LoVo (cell line): ENCODE measurements at regions not wholly inside any gene's neighbourhood (a gene's known extent, or its start where the extent isn't known, plus 50 kb on each side); places are given as distances from the start of the nearest gene placed in this dataset.

Experiments used
- DNase-seq: peaks from one replicate; pipeline ENCODE4 v3.0.0-alpha.2; 2016; ENCODE audit warnings: low spot score

DNA sequence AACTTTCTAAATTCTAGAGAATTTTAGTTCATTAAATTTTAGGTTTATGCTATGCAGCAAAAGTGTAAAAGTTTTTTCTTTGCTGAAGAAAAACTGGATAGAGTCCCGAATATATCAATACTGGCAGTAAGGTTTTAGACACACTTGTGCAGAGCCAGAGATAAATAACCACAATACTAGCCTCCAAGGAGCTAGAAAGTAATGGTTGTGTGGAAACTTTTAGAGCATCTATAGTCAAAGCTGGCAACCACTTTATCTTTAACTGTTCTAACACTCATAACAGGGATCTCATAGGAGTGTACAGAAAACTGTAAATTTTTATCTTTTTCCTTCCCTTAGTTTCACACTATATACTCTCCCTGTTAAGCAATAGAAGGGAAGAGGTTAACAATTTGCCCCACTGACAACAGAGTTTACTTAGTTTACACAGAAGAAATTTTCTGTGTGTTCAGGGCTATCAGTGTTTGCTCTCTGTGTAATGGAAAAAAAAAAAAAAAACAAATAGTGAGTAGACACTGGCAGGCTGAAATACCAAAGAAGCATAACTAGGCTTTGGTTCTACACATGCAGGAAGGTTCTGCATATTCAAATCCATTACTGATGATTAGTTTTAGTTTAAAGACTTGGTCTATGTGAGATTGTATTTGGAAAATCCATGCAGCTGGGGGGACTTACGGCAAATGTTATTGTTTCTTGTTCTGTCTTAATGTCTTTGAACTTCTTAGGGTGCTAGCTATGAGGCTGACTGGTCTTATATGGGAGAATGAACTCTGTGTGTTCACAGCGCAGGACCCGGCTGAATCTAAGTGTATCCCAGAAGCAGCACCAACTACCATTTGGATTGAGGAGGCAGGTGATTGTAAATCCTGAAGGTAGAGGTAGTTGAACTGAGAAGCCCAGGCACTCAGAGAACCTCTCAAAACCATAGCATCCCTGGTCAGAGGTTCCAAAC, 187.6 kb downstream of the PCSK1 start:
- DNase-seq = no peak

DNA sequence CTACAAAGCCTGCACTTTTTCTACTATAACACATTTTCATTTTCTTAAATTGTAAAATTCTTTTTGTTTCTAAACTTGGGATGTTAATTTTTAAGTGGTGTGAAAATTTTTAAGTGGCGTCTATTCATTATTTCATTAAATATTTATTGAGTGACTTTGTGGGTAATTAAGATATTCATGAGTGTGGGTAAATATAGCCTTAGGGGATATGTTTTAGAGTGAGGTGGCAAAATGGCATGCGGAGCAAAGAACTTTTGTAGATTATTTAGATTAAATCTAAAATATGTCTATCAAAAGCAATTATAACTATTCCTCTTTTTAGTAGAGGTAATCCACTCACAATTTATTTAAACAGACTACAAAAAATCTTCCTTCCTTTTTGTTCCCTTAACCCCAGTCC, 188.4 kb downstream of the PCSK1 start:
- DNase-seq = no peak

DNA sequence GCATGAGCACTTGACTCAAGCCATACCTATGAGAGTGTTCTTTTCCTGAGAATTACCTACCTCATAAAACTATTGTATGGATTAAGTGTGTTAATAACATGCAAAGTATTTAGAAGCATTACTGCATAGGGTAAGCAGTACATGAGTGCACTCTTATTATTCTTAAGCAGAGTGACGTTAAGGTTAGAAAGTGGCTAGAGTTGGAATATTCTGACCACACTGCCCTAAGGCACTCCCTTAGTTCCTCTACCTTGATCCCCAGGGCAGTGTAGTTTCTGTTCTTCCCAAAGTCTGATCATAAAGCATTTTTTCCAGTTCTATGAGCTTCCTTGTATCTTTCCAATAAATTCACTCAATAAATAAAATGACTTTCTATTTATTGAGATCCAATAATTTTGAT, 189.2 kb downstream of the PCSK1 start:
- no peak for DNase-seq

GRCh38 chr5:96243203-96243602, 189.8 kb downstream of the PCSK1 start:
- DNase-seq = no peak

DNA sequence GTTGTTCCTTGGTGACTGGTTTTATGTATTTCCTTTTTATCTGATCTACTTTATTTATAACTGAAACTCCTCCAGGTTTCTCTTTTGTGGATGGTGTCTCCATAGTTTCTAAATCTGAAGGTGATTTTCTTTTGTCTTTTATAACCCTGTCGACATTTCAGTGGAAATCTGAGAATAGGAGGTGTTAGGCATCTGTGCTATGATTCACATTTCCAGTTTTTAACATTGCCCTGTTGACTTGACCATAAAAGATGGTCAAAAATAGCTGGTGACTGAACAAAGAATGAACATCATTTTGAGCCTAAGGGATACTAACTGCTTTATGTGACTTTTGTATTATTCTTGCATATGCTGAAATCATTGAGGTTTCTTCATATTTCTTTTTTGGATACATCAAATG, 190.5 kb downstream of the PCSK1 start:
- no peak for DNase-seq

- DNase-seq = no peak
Observed at GRCh38 chr5:96236831-96237230, 196.2 kb downstream of the PCSK1 start.

DNA sequence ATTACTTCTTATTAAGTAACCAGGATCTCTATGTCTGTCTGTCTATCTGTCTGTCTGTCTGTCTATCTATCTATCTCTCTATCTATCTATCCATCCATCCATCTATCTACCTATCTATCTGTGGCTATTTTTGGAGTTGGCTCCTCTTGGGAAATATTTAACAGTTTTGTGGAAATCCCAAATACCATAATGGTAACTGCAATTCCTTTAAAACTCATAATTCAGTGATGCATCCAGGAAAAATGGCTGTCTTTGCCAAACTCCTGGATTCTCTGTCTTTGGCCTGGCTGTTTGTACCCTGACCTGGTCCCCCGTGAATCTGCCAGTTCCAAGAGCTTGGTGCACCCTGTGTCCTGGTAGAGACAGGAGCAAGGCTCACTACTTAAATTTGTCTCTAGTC, 197.0 kb downstream of the PCSK1 start:
- DNase-seq = no peak

DNA sequence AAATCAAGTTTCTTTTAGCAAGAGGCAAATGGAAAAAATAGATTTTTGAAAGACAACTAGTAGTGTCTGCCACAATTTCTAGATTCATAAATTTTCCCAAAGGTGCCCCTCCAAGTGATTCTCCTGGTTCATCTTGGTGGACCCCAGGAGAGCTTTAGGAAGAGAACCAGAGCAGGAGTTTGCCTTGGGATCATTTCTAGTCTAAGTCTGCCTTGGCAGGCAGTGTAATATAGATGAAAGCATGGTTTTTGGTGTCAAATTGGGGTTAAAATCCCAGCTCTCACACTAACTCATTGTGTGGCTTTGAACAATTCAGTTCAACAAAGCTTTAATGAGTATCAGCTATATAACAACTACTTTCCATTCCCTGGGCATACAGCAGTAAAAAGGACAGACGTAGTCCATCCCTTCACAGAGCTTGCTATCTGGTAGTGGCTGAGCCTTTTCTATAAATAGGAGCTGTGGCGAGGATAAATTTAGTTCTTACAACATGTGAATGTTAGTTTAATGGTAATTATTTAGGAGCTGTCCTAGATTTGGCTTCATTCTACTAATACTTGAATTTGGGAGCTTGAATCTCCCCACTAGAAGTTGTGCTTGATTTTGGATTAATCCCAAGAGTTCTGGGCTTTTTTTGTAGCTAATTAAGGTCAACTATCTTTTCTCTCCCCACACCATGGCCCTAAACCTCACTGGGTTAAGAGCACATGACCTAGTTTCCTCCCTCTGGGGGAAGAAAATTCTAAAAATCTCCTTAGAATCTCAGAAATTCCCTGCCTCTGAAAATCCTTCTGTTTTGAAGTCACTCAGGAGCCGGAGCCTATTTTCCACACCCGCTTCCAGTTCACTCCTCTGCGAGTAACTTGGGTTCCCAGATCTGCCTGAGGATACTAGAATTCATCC, 197.8 kb downstream of the PCSK1 start:
- no peak for DNase-seq

DNA sequence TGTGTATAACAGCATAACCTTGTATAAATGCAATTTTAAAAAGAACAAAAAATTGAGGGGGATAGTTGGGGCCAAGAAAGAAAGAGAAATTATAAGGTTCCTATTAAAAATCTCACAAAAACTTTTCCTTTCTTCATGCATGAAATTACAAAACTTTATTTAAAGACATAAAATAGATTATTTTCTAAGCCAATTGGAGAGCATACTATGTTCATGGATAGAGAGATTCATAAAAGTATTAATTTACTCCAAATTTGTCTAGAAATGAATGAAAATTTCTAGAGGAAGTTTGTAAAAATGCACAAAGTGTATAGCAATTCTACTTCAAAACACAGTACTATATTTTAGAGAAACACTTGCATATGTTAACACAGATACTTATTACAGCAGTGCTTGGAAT, 200.4 kb downstream of the PCSK1 start:
- DNase-seq = no peak

GRCh38 chr5:96229188-96229587, 203.9 kb downstream of the PCSK1 start:
- no peak for DNase-seq

DNA sequence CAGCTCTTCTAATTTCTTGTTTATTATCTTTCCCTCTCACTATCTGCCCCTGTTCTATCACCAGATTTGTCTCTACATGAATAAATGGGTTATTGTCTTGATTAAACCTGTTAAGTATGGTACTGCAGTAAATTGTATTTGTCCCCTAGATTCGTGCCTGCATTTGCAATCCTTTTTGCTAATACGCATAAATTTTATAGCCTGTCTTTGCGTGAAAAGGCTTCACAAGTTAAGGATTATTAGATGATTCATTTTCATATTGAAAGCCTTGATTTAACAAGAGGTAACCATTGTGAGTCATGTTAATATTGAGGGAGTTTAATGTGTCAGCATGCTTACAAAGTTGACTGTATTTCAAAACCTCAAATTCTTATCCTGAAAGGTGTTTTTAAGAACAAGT, 204.6 kb downstream of the PCSK1 start:
- no peak for DNase-seq

DNA sequence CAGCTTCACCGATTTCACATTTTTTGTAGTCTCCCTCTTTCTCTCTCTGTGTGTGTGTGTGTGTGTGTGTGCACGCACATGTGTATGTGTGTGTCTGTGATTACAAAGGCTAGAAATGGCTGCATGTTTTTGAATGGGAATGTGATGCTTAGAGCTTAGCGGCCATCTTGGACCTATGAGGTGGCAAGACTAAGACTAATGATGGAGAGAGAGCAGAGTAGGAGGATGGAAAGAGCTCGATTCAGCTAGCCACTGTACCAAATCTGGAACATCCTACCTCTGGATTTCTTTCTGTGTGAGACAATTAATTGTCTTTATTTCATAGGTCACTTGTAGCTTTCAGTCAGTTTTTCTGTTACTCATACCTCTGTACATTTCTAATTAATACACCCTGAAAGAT, 205.1 kb downstream of the PCSK1 start:
- no peak for DNase-seq

DNA sequence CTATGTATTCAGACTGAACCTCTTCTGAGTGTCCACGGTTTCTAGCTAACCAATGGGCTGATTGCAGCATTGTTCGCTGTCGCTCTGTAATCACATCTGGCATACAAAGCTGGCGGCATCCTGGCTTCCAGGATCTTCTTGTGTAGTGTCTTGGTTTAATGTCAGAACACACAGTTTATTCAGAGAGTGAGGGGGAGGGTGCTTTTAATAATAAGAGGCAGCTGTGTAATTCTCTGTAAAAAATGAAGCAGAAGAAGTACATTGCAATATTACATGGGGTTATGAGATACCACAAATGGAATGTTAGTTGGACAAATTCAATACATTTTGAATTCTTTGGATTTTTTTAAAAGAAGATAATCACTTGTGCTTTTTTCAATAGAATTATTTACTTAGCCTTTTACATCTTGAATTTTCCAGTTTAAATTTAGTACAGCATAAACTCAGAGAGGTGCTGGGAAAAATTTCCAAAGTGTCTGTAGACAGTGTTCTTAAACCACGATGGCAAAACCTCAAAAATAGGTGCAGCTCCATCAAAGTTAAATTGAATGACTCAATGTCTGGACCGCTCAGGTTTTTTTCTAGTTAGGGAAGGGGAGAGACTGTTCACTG, 206.0 kb downstream of the PCSK1 start:
- DNase-seq = no peak

GRCh38 chr5:96222129-96222528, 210.9 kb downstream of the PCSK1 start:
- no peak for DNase-seq

- no peak for DNase-seq
Observed at GRCh38 chr5:96220610-96221390, 212.2 kb downstream of the PCSK1 start.

- no peak for DNase-seq
Observed at GRCh38 chr5:96219580-96220281, 213.3 kb downstream of the PCSK1 start.

DNA sequence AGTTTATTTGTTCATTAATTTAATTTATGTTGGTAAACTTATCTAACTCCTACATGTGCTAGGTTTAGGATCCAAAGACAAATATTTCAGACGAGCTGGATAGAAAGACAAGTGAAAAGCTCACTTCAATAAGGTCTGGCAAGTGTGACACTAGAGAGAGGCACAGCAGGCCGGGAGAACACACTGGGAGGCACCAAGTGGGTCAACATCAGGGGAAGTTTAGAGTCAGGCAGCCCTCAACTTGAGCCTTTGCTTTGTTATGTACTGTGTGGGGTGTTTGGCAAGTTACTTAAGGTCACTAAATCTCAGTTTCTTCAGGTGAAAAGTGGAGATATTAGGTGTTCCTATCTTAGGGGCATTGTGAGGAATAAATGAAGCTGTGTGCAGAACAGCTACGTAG, 214.4 kb downstream of the PCSK1 start:
- DNase-seq = no peak

DNA sequence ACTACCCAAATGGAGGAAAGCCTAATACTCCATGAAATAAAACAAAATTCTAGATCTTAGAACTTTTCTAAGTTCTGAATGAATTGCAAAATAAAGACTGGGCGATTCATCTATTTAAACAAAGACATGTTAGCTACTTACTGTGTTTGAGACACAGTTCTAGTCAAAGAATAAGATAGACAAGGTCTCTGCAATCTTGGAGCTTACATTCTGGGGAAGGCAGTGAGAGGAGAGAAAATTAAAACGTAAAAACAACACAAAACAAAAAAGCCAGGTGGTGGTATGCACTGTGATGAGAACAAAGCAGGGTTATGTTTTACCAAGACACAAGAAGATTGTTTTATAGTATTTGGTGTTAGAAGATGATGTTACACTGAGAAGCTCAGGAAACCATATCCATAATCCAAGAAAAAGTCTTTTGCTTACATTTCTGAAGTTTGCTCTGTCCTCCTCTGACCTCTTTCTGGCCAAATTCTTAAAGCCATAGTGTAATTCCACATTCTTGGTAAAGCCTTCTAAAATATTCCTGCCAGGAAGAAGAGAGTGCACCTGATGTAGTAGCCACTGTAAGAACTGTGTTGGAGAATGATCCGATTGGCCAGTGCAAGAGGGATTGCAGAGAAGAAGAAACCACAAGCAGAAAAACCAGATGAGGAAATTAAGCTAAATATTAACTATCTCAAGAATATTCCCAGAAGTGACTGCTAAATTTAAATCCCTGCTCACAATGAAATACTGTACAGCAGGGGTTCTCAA, 218.4 kb downstream of the PCSK1 start:
- DNase-seq = no peak

- no peak for DNase-seq
Observed at GRCh38 chr5:96209829-96210228, 223.2 kb downstream of the PCSK1 start.

- DNase-seq = no peak
Observed at GRCh38 chr5:96207420-96207819, 225.6 kb downstream of the PCSK1 start.
